Ammon's horn (tissue), 1 donor: ENCODE measurements at regions not wholly inside any gene's neighbourhood (a gene's known extent, or its start where the extent isn't known, plus 50 kb on each side); places are given as distances from the start of the nearest gene placed in this dataset.

Experiments
- DNase-seq: peaks from one replicate; pipeline ENCODE4 v3.0.0-alpha.2; 2016; ENCODE audit warnings: low spot score

- peak; percentile 57 for DNase-seq
Measured at GRCh38 chr15:89399238-89400115, 64.9 kb upstream of the POLG start.

- no peak for DNase-seq
Measured at GRCh38 chr15:89398896-89399237, 64.2 kb upstream of the POLG start.

DNA sequence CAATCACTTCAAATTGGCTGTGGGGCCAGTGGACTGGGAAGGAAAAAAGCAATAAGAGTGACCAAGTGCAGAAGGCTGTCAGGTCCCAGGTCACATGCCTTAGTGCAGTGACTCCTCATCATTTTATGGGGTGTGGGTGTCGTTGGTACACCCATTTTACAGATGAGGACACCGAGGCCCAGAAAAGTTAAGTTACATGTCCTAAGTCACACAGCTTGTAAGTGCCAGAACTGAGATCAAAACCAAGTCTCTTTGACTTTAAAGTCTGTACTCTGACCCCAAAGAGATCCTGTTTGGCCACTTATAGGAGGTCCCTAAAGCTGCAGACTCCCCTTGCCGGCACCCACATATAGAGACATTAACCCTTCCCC is 63.0 kb upstream of the POLG start:
- DNase-seq, result no peak

GRCh38 chr15:89396723-89397652 is 62.4 kb upstream of the POLG start:
- no peak for DNase-seq

DNA sequence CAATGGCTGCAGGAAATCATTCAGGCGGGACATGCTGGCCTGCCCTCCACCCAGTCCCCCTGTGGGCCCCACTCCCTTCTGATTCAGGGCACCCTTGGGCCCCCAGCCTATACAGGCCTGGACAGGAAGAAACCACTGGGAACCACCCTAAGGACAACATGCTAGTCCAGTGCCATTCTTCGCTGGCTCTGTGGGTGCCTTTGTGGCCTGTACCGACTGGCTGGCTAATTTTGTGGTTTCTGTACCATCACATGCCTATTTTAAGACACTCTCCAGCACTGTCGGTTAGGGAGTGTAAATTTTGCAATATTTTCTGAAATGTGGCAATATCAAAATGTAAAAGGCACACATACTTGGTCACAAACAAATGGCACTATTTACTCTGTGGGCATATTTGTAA is 61.4 kb upstream of the POLG start:
- no peak for DNase-seq

GRCh38 chr15:89395461-89395871 is 60.8 kb upstream of the POLG start:
- peak; percentile 61 for DNase-seq

DNA sequence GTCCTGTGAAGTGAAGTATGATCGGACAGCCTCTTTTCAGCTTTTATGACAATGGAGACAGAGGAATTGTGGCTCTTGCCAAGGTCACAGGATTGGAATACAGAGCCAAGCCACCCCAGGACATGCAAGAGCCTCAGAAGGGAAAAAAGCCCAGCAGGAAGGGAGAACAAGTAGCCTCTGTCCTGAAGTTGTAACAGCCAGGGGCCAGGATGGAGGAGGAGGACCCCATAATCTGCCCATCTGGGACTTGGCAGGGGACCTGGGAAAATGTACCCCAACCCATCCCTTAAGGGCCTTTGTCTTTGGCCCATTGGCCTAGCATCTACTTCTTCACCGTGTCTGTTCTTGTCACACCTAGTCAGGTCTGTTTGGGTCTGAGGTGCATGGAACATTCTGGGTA is 60.4 kb upstream of the POLG start:
- no peak for DNase-seq

- no peak for DNase-seq
Measured at GRCh38 chr15:89393056-89393455, 58.4 kb upstream of the POLG start.

- DNase-seq, result no peak
Measured at GRCh38 chr15:89391685-89392257, 57.1 kb upstream of the POLG start.

DNA sequence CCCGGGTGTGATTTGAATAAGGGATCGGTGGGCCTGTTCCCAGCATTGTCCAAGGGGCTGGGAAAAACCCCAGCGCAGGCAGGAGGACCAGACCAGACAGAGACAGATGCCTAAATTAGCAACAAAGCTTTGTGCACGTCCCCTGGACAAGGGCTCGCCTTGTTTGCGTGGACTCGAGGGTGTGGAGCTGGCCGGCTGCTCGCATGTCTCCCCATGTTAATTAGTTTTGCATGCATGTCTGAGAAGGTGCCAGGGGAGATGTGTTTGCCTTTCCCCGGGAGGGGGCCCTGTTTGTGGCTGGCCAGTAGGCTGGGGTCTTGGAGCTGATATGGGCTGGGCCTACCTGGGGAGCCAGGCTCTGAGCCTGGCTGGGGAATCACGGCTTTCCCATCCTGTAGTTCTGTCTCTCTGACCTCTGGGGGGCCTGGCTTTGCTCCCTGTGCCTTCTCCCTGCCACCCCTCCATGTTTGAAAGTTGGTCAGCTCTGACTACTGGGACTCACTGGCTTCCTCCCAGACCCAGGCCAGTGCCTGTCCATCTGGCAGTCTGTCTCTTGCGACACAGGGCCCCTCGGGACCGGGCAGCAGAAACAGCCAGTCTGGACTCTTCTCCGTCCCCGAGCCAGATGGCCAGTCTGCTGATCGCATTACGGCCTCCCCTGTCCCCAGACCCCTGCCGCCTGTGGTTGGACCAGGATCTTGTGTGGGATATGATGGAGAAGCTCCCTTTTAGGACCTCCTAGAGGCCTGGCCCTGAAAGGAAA is 55.4 kb upstream of the POLG start:
- DNase-seq, result no peak

- DNase-seq, result no peak
Measured at GRCh38 chr15:89387140-89387903, 52.7 kb upstream of the POLG start.

DNA sequence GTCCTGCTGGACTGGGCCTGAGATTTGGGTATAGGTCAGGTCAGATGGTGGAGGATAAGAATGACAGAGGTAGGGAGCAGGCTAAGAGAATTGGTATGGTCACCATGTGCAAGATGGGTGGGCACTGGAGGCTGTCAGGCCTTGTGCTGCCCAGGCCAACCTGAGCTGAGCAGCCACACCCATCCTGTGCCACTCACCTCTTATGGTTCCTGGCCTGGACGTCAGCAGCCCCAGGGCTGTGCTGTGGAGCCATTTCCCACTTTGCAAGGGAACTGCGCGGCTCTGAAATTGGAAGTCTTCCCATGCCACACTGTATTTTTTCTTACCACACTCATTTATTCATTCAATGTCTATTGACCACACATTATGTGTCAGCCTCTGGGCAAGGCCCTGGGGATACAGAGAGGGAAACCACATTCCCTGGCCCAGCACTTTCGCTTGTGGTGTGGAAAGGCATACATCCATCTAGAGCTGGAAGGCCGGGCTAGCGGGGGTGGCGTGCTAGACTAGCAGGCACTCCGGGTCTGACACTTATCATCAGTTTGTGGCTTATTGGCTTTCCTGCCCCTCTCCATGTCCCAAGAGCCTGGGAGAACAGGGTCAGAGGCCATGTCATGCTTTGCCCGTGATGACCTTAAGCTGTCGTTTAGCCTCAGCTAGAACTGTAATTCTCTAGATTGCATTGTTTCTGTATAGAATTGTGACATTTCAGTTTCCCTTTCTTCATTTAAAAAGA is 51.1 kb upstream of the POLG start:
- DNase-seq, result no peak
